Stomach (tissue), 4 donors: ENCODE measurements at regions not wholly inside any gene's neighbourhood (a gene's known extent, or its start where the extent isn't known, plus 50 kb on each side); places are given as distances from the start of the nearest gene placed in this dataset.

Source experiments
- POLR2AphosphoS5 ChIP-seq, 3 donors: sonication (generic); formaldehyde crosslinking; IDR thresholded peaks; one replicate each; pipeline ENCODE4 v1.6.1; 2016; ENCODE audit warnings: antibody characterized with exemption in 3 of 3
- TF ChIP-seq, protein P1 (sequence below), 7 experiments: fragments of 450-650 bp in 4 of 7; fragments of 200-600 bp in 3 of 7; sonication (generic) in 3 of 7; IDR thresholded peaks; one replicate each; pipeline ENCODE4 v1.5.1; 2016 to 2019; ENCODE audit warnings: antibody characterized with exemption in 7 of 7, control low read depth in 2 of 7, mild to moderate bottlenecking in 1 of 7

DNA sequence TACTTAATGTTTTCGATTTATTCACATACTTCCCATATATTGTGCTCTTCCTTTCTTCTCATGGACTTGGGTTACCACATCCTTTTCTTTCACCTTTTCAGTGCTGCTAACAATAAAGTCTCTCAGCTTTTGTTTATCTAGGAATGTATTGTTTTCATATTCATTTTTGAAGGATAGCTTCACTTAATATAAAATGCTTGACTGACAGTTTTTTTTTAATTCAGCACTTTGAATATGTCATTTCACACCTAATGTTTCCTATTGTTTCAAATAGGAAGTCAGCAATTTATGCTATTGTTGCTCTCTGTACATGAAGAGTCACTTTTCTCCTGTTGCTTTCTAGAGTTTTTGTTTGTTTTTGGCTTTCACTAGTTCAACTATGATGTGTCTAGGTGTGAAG, 738.3 kb upstream of the STXBP6 start:
- TF ChIP-seq, protein P1, sequence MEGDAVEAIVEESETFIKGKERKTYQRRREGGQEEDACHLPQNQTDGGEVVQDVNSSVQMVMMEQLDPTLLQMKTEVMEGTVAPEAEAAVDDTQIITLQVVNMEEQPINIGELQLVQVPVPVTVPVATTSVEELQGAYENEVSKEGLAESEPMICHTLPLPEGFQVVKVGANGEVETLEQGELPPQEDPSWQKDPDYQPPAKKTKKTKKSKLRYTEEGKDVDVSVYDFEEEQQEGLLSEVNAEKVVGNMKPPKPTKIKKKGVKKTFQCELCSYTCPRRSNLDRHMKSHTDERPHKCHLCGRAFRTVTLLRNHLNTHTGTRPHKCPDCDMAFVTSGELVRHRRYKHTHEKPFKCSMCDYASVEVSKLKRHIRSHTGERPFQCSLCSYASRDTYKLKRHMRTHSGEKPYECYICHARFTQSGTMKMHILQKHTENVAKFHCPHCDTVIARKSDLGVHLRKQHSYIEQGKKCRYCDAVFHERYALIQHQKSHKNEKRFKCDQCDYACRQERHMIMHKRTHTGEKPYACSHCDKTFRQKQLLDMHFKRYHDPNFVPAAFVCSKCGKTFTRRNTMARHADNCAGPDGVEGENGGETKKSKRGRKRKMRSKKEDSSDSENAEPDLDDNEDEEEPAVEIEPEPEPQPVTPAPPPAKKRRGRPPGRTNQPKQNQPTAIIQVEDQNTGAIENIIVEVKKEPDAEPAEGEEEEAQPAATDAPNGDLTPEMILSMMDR (IDR thresholded peaks at IDR 0.05), result no peak
- TF ChIP-seq POLR2AphosphoS5 (IDR thresholded peaks at IDR 0.05), result no peak
